ENCODE measurements at regions not wholly inside any gene's neighbourhood (a gene's known extent, or its start where the extent isn't known, plus 50 kb on each side); places are given as distances from the start of the nearest gene placed in this dataset.

DNA sequence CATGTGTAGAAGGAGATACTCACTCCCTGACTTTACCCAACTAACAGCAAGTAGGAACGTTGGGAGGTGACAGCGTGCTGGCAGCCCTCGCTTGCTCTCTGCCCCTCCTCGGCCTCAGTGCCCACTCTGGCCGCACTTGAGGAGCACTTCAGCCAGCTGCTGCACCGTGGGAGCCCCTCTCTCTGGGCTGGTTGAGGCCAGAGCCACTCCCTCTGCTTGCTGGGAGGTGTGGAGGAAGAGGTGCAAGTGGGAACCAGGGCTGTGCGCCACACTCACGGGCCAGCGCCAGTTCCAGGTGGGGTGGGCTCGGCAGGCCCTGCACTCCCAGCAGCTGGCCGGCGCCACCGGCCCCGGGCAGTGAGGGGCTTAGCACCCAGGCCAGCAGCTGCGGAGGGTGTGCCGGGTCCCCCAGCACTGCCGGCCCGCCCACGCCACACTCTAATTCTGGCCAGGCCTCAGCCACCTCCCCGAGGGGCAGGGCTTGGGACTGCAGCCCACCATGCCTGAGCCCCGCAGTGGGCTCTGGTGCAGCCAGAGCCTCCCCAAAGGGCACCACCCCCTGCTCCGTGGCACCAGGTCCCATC, 68.4 kb upstream of the FRMD4B start:
- Histone ChIP-seq H3K27me3 (ENCODE audit: insufficient read depth, low read depth, low read length) (no peaks in the 10 kb centered on the region), H3K9me2 (ENCODE audit: insufficient read depth, low read length) (no peaks in the 10 kb centered on the region), H3K9me3 (ENCODE audit: low read length) (no peaks in the 10 kb centered on the region), H3F3A (ENCODE audit: insufficient read depth, low read length, poor library complexity, severe bottlenecking) (no peaks in the 10 kb centered on the region), H3K36me3 (ENCODE audit: insufficient read depth, low read length) (no peaks in the 10 kb centered on the region), H3K4me3 (ENCODE audit: low read length) (no peak overlapping the region), H2AFZ (ENCODE audit: low read depth, low read length) (no peak overlapping the region), H4K20me1 (ENCODE audit: insufficient read depth) (no peaks in the 10 kb centered on the region), H3K4me2 (ENCODE audit: low read length) (no peak overlapping the region), H3K9ac (ENCODE audit: low read length) (no peak overlapping the region), H3K79me2 (replicated peaks; ENCODE audit: insufficient read depth, low read length) (no peaks in the 10 kb centered on the region), H3K27ac (ENCODE audit: low read length) (no peak overlapping the region)
- TF ChIP-seq TAF1 (IDR thresholded peaks at IDR 0.05; ENCODE audit: low read depth) (no peak), MXI1 (conservative IDR thresholded peaks at IDR 0.05; ENCODE audit: poor library complexity, severe bottlenecking) (no peak), POLR2AphosphoS5 (IDR thresholded peaks at IDR 0.05) (no peak), EZH2 (IDR thresholded peaks at IDR 0.05; ENCODE audit: borderline replicate concordance, insufficient read depth, low read length, poor library complexity, severe bottlenecking) (no peak)
- TF ChIP-seq, protein P1, sequence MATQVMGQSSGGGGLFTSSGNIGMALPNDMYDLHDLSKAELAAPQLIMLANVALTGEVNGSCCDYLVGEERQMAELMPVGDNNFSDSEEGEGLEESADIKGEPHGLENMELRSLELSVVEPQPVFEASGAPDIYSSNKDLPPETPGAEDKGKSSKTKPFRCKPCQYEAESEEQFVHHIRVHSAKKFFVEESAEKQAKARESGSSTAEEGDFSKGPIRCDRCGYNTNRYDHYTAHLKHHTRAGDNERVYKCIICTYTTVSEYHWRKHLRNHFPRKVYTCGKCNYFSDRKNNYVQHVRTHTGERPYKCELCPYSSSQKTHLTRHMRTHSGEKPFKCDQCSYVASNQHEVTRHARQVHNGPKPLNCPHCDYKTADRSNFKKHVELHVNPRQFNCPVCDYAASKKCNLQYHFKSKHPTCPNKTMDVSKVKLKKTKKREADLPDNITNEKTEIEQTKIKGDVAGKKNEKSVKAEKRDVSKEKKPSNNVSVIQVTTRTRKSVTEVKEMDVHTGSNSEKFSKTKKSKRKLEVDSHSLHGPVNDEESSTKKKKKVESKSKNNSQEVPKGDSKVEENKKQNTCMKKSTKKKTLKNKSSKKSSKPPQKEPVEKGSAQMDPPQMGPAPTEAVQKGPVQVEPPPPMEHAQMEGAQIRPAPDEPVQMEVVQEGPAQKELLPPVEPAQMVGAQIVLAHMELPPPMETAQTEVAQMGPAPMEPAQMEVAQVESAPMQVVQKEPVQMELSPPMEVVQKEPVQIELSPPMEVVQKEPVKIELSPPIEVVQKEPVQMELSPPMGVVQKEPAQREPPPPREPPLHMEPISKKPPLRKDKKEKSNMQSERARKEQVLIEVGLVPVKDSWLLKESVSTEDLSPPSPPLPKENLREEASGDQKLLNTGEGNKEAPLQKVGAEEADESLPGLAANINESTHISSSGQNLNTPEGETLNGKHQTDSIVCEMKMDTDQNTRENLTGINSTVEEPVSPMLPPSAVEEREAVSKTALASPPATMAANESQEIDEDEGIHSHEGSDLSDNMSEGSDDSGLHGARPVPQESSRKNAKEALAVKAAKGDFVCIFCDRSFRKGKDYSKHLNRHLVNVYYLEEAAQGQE (IDR thresholded peaks at IDR 0.05; ENCODE audit: borderline replicate concordance) = no peak

DNA sequence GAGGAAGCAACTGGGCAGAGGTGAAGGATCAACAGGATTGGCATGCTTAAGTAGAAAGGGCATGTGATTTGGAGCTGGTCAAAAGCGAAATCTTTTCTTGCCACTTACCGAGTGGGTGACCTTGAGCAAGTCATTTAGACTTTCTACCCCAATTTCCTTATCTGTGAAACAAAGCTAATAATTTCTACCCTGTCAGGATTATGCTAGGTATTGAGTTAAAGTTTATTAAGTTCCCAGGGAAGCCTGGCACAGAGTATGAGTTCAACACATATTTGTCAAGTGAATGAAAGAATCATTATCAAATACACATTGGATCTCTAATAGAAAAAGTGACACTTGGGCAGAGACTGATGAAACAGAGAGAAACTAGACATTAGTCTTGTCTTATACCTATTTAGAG, 66.4 kb upstream of the FRMD4B start:
- Histone ChIP-seq H3F3A (ENCODE audit: insufficient read depth, low read length, poor library complexity, severe bottlenecking) (no peaks in the 10 kb centered on the region), H3K27me3 (ENCODE audit: insufficient read depth, low read depth, low read length) (no peaks in the 10 kb centered on the region), H3K4me2 (ENCODE audit: low read length) (no peak overlapping the region), H3K4me3 (ENCODE audit: low read length) (no peak overlapping the region), H3K79me2 (replicated peaks; ENCODE audit: insufficient read depth, low read length) (no peaks in the 10 kb centered on the region), H2AFZ (ENCODE audit: low read depth, low read length) (no peak overlapping the region), H4K20me1 (ENCODE audit: insufficient read depth) (no peaks in the 10 kb centered on the region), H3K36me3 (ENCODE audit: insufficient read depth, low read length) (no peaks in the 10 kb centered on the region), H3K9ac (ENCODE audit: low read length) (no peak overlapping the region), H3K9me2 (ENCODE audit: insufficient read depth, low read length) (no peaks in the 10 kb centered on the region), H3K27ac (ENCODE audit: low read length) (no peak overlapping the region), H3K9me3 (ENCODE audit: low read length) (no peaks in the 10 kb centered on the region)
- TF ChIP-seq EZH2 (IDR thresholded peaks at IDR 0.05; ENCODE audit: borderline replicate concordance, insufficient read depth, low read length, poor library complexity, severe bottlenecking) (no peak), POLR2AphosphoS5 (IDR thresholded peaks at IDR 0.05) (no peak)
- TF ChIP-seq, protein P1 (IDR thresholded peaks at IDR 0.05; ENCODE audit: borderline replicate concordance) = no peak
- TF ChIP-seq, protein P2, sequence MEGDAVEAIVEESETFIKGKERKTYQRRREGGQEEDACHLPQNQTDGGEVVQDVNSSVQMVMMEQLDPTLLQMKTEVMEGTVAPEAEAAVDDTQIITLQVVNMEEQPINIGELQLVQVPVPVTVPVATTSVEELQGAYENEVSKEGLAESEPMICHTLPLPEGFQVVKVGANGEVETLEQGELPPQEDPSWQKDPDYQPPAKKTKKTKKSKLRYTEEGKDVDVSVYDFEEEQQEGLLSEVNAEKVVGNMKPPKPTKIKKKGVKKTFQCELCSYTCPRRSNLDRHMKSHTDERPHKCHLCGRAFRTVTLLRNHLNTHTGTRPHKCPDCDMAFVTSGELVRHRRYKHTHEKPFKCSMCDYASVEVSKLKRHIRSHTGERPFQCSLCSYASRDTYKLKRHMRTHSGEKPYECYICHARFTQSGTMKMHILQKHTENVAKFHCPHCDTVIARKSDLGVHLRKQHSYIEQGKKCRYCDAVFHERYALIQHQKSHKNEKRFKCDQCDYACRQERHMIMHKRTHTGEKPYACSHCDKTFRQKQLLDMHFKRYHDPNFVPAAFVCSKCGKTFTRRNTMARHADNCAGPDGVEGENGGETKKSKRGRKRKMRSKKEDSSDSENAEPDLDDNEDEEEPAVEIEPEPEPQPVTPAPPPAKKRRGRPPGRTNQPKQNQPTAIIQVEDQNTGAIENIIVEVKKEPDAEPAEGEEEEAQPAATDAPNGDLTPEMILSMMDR (IDR thresholded peaks at IDR 0.05; ENCODE audit: poor library complexity, severe bottlenecking) = no peak

Data from neural cell (in vitro differentiated cells).